Dedifferentiated amniotic fluid mesenchymal stem cell (primary cell): ENCODE measurements at regions not wholly inside any gene's neighbourhood (a gene's known extent, or its start where the extent isn't known, plus 50 kb on each side); places are given as distances from the start of the nearest gene placed in this dataset.

Source experiments
- DNase-seq: peaks from one replicate; pipeline ENCODE4 v3.0.0-alpha.2; 2016; ENCODE audit errors: extremely low spot score

DNA sequence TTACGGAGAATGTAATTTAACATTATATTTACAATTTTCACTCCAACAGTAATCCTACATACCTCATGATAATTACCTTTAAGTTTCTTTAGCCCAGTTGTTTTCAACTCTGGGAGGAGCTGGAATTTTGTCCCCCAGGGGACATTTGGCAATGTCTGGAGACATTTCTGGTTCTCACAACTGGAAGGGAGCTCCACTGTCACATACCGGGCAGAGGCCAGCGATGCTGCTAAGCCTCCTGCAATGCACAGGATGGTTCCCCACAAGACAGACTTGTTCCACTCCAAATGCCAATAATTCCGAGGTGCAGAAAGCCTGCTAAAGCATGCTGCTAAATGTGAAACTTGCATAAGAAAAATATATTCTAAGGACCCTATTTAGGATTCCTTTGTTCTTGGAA lies 251.1 kb upstream of the IRX5 start:
- DNase-seq, result no peak

- no peak for DNase-seq
These were observed 253.2 kb upstream of the IRX5 start for GRCh38 chr16:54677308-54677950.

DNA sequence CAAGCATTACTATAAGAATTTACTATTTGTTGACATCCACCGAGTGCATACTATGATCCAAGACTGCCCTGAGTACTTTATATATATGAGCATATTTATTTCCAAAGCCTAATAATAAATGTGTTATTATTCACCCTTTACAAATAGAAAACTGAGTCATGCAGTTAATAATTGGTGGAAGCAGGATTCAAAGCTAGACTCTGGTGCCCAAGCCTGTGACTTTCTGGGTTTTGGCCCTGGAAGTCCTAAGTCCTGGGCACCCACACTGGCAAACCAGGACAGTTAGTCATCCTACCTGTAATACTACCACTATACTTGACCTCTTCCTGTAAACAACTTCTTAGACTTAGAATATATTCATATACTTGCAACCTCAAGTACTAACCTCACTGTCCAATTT lies 257.4 kb upstream of the IRX5 start:
- DNase-seq, result no peak

DNA sequence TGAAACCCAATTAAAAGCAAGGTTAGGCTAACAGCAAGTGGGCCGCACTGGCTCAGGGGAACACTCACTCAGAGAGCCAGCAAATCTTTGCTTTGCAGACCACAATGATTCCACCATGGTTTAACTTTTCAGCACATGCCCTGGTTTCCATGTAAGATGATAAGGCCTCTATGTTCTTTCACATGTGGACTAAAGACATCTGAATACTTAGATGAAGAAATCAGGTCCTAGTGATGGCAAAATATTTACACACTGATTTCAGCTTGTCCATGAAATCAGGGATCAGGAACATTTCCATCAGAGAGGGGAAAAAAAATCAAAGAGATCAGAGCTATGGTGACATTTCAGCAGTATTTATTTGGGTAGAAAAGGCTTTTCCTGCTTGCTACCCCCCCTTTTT lies 258.2 kb upstream of the IRX5 start:
- no peak for DNase-seq

GRCh38 chr16:54657709-54658102 lies 273.0 kb upstream of the IRX5 start:
- DNase-seq, result no peak

GRCh38 chr16:54657058-54657708 lies 273.5 kb upstream of the IRX5 start:
- DNase-seq, result no peak

GRCh38 chr16:54655121-54655590 lies 275.5 kb upstream of the IRX5 start:
- no peak for DNase-seq

DNA sequence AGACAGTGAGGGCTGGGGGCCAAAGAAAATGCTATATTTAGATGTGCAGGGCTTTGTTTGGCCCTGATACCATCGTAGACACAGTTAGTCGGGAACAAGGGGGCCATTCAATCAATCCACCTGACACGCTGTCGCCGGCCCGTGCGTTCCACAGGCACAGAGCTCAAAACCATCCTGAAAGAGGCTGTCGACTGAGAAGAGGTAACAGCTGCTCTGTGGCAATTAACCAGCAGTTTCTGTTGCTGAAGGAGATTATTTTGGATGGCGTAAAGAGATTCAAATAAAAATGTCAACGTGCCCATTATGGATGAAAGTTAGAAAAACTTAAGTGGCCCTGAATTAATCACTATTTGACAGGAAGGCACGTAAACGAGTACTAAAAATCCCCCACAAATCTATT lies 276.2 kb upstream of the IRX5 start:
- no peak for DNase-seq

DNA sequence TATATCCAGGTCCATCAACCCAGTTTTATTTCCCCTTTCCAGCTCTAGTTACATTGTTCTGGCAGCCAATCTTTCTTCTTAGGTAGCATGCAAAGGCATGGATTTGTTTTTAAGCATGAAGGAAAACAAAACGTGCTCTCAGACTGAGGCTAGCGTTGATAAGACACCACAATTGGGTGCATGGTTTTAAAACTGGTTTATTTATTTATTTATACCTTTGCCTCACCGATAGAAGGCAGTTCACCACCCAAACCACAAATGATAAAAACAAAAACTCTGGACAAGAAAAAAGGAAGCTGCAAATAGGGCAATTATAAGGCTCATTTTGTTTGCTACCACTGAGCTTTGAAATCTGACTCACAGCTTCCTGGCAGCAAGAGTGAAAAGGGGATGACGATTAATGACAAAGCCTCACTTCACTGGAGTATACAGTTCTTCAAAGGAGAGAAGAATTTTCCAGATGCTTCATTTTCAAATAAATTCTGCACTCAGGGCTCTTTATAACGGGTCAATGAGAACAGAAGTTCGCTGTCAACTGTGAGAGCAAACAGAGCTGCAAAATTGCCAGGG lies 278.4 kb upstream of the IRX5 start:
- no peak for DNase-seq

- no peak for DNase-seq
These were observed 279.0 kb upstream of the IRX5 start for GRCh38 chr16:54651440-54652195.

GRCh38 chr16:54649876-54650275 lies 280.8 kb upstream of the IRX5 start:
- no peak for DNase-seq

DNA sequence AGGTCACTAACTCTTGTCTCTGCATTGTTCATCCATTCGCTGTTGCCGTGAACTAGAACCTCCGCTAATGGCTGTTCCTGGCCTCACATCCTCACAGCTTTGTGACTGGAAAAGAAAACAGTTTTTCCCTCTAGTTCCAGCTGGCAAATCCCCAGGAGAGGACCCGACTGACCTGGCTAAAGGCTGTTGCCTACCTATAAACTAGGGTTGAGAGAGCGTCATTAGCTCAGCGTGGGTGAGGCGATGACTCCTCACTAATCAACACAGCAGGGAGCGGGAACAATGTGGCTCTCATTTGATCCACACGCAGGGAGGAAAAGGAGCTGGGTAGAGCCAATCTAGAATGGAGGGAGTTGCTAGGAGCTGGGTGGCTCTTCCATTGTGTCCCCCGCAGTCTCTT lies 282.1 kb upstream of the IRX5 start:
- DNase-seq, result no peak

GRCh38 chr16:54647725-54648221 lies 282.9 kb upstream of the IRX5 start:
- DNase-seq, result no peak

GRCh38 chr16:54647216-54647615 lies 283.4 kb upstream of the IRX5 start:
- no peak for DNase-seq

GRCh38 chr16:54645345-54645744 lies 285.3 kb upstream of the IRX5 start:
- no peak for DNase-seq

DNA sequence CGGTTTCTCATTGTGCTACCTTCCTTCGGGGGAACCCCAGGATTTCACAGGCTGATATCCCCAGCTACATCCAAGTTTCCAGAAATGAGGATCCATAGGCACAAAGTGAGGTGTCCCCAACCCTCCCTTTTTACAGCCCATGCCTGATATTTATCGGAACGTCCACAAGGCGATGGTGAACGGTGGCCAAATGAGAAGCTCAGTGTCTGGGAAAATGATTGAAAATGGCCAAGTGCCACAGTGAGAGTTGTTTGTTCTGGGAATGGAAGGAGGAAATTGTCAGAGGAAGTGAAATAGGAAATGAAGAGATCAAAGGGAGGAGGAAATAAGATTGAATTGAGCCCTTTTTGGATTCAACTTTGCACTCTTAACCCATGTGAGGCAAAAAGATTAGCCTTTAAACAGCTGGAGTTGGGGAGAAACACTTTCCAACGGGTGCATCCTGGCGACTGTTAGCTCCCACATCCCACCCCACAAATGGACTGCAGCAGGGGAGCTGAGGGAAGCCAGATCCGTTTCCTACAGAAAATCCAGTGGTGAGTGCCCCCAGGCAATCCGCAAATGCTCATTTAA lies 294.4 kb upstream of the IRX5 start:
- DNase-seq, result no peak

- no peak for DNase-seq
These were observed 296.7 kb upstream of the IRX5 start for GRCh38 chr16:54633943-54634362.

DNA sequence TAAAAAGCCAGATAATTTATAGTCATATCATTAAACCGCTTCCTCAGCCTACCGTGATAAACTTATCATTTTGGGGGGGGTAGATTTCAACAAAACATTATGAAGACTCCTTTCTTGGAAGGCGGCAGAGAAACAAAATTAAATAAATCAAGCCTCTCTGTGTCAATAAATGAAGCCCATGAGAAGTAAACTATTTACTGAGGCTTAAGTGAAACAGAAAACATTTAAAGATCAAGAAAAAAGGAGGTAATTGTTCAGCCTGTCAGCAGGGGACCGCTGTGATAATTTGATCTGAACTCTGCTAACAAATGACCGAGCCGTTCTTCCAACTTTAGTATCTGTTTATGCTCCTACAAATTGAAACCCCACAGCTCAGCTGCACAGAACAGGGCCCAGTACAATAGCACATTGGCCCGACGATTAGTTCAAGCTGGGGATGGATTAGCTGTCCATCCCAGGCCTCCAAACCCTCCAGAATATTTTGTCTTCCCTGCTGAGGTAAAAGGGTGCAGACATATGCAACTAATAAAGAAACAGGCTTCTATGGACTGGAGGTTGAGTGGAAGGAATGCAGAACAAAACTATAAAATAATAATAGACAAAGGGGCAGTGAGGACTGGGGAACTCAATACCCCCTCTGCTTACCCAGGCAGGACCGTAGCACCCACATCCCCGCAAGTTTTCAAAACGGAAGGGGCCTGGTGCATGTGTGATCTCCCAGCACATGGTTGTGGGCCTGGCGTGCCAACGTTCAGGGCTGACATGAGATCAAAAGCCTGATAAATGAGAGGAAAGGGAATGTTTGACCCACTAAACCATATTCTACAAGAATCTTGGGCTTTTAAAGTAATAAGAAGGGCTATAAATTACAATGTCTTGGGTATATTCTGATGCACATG lies 298.1 kb upstream of the IRX5 start:
- no peak for DNase-seq

DNA sequence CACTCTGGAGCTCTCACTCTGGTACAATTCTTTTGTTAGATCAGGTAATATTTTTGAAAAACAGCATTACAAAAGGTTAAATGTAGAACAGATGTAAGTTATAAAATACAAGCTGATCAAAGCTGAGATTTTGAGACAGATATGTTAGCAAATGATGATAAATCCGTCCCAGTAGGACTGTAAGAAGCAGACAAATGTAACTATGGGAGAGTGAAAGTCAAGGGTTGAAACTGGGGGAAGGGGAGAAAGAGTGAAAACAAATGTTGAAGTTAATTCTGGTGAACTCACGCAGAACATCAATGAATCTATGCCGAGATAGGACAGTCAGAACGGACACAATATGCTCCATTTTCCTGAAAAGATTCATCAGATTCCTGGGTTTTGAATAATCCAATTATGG lies 298.9 kb upstream of the IRX5 start:
- DNase-seq, result no peak

- no peak for DNase-seq
These were observed 300.2 kb upstream of the IRX5 start for GRCh38 chr16:54630284-54630967.
